WTC11 (cell line): ENCODE measurements at regions not wholly inside any gene's neighbourhood (a gene's known extent, or its start where the extent isn't known, plus 50 kb on each side); places are given as distances from the start of the nearest gene placed in this dataset.

Source experiments
- CTCF ChIP-seq: fragments of 200-600 bp; IDR thresholded peaks from 2 replicates; pipeline ENCODE4 v1.8.0; 2022; ENCODE audit warnings: antibody characterized with exemption
- ZBTB21 ChIP-seq: sonication (generic); formaldehyde crosslinking; IDR thresholded peaks from 2 replicates; pipeline ENCODE4 v1.8.1; 2023; ENCODE audit warnings: mild to moderate bottlenecking, missing genetic modification reagents, borderline replicate concordance
- ZBTB43 ChIP-seq: sonication (generic); formaldehyde crosslinking; IDR thresholded peaks from 2 replicates; pipeline ENCODE4 v1.8.1; 2023; ENCODE audit warnings: mild to moderate bottlenecking, missing genetic modification reagents

DNA sequence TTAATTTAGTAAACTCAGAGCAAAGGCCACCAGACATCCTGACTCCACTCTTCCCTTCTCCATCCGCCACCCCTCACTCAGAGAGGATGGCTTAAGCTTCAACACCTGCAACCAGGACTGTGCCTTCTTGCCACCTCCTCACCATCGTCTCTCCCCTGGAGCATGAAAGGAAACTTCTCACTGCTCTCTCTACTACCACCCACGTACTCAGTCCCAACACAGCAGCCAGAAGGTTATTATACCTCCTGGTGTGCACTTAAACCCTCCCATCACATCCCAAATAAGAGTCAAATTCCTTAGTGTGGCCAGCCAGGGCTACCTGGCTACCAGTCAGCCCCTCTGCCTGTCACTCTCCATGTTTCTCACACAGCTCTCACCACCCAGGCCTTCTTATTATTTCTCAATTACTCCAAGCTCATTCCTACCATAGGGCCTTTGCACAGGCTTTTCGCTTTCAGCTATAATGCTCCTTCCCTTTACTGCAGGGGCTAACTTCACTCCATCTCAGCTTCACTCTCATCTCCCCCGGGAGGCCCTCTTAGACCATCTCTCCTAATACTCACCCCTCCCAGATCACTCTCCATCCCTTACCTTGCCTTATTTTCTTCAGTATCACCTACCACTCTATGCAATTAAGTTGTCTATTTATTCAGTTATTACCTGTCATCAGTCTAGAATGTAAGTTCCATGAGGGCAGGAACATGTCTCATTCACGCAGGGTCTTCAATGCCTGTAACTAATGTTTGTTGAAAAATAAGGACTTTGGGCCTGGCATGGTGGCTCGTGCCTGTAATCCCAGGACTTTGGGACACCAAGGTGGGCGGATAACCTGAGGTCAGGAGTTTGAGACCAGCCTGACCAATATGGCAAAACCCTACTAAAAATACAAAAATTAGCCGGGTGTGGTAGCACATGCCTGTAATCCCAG lies 137.5 kb downstream of the TOMM20 start:
- TF ChIP-seq CTCF (no peak), ZBTB21 (CRISPR knock-in tag) (no peak), ZBTB43 (CRISPR knock-in tag) (no peak)
